GM12892 (cell line): ENCODE measurements at regions not wholly inside any gene's neighbourhood (a gene's known extent, or its start where the extent isn't known, plus 50 kb on each side); places are given as distances from the start of the nearest gene placed in this dataset.

Experiments
- POLR2A ChIP-seq: IDR thresholded peaks from 2 replicates; pipeline ENCODE4 v1.6.1; 2011; ENCODE audit warnings: low read depth, low read length, control low read depth
- POLR2AphosphoS5 ChIP-seq: IDR thresholded peaks from 2 replicates; pipeline ENCODE4 v1.6.1; 2011; ENCODE audit warnings: low read depth, low read length, control low read depth
- TAF1 ChIP-seq: IDR thresholded peaks from 2 replicates; pipeline ENCODE4 v1.6.1; 2011; ENCODE audit warnings: low read depth, mild to moderate bottlenecking, control low read depth, low read length, borderline replicate concordance

- no peak for TF ChIP-seq POLR2A
- no peak for TF ChIP-seq POLR2AphosphoS5
- TF ChIP-seq TAF1 = no peak
These were observed 229.7 kb upstream of the TLE3 start for GRCh38 chr15:70327328-70327855.
